Fibroblast of lung (primary cell): ENCODE measurements at regions not wholly inside any gene's neighbourhood (a gene's known extent, or its start where the extent isn't known, plus 50 kb on each side); places are given as distances from the start of the nearest gene placed in this dataset.

Experiments
- CTCF ChIP-seq, 2 donors: IDR thresholded peaks in 1 of 2; conservative IDR thresholded peaks in 1 of 2; 1 replicate in 1 of 2; 2 replicates in 1 of 2; pipeline ENCODE4 v1.5.1; 2011 to 2012; ENCODE audit warnings: low read length in 2 of 2, control low read depth in 1 of 2, inconsistent platforms in 1 of 2, low read depth in 1 of 2, mild to moderate bottlenecking in 1 of 2
- EZH2 ChIP-seq: IDR thresholded peaks from 2 replicates; pipeline ENCODE4 v1.5.1; 2012; ENCODE audit warnings: low read length, control low read depth, mild to moderate bottlenecking; ENCODE audit errors: missing control alignments

GRCh38 chr12:91434081-91434480 is 251.5 kb upstream of the DCN start:
- TF ChIP-seq CTCF (conservative IDR thresholded peaks at IDR 0.05 in 1 of 2, IDR thresholded peaks at IDR 0.05 in 1 of 2; ENCODE audit: low read depth in 1 of 2, low read length in 2 of 2) (no peak), EZH2 (no peak)
